Neural progenitor cell (in vitro differentiated cells): ENCODE measurements at regions not wholly inside any gene's neighbourhood (a gene's known extent, or its start where the extent isn't known, plus 50 kb on each side); places are given as distances from the start of the nearest gene placed in this dataset.

Experiments
- DNase-seq: peaks from one replicate; pipeline ENCODE4 v3.0.0-alpha.2; 2016; ENCODE audit warnings: low spot score
- H2AFZ ChIP-seq: fragments of 200-600 bp; sonication (generic); replicated peaks from 2 replicates; pipeline ENCODE4 v1.6.1; 2016; ENCODE audit warnings: antibody characterized with exemption
- H3F3A ChIP-seq: fragments of 200-600 bp; sonication (generic); 2 replicates; pipeline ENCODE4 v1.6.1; 2016; ENCODE audit warnings: antibody characterized with exemption, low read depth
- H3K27ac ChIP-seq: fragments of 200-600 bp; sonication (generic); 2 replicates; pipeline ENCODE4 v1.5.1; 2016; ENCODE audit warnings: mild to moderate bottlenecking
- H3K27me3 ChIP-seq: fragments of 200-600 bp; sonication (generic); 2 replicates; pipeline ENCODE4 v1.6.1; 2016; ENCODE audit warnings: mild to moderate bottlenecking, moderate library complexity
- H3K36me3 ChIP-seq: fragments of 200-600 bp; sonication (generic); 2 replicates; pipeline ENCODE4 v1.5.1; 2016
- H3K4me1 ChIP-seq: fragments of 200-600 bp; sonication (generic); 2 replicates; pipeline ENCODE4 v1.6.1; 2016; ENCODE audit warnings: mixed run types
- H3K4me2 ChIP-seq: fragments of 200-600 bp; sonication (generic); 2 replicates; pipeline ENCODE4 v1.6.1; 2016
- H3K4me3 ChIP-seq: fragments of 200-600 bp; sonication (generic); 2 replicates; pipeline ENCODE4 v1.5.1; 2016
- H3K79me2 ChIP-seq: fragments of 200-600 bp; sonication (generic); 2 replicates; pipeline ENCODE4 v1.6.1; 2016; ENCODE audit warnings: low read depth
- H3K9ac ChIP-seq: fragments of 200-600 bp; sonication (generic); 2 replicates; pipeline ENCODE4 v1.6.1; 2016
- H3K9me3 ChIP-seq: fragments of 200-600 bp; sonication (generic); 2 replicates; pipeline ENCODE4 v1.5.1; 2016; ENCODE audit warnings: low read depth
- H4K20me1 ChIP-seq: fragments of 200-600 bp; sonication (generic); 2 replicates; pipeline ENCODE4 v1.6.1; 2016; ENCODE audit warnings: low read depth
- H3K27ac Mint-ChIP-seq: 3 replicates; pipeline ENCODE4 v1.8.0; 2021; ENCODE audit warnings: mixed read lengths
- H3K27me3 Mint-ChIP-seq: 2 replicates; pipeline ENCODE4 v1.8.0; 2022; ENCODE audit warnings: low read depth, mild to moderate bottlenecking, inconsistent platforms, moderate library complexity, mixed read lengths; ENCODE audit not compliant: insufficient read depth
- H3K36me3 Mint-ChIP-seq: 3 replicates; pipeline ENCODE4 v1.8.0; 2021; ENCODE audit warnings: mixed read lengths
- H3K4me1 Mint-ChIP-seq: 3 replicates; pipeline ENCODE4 v1.8.0; 2021; ENCODE audit warnings: mixed read lengths
- H3K4me3 Mint-ChIP-seq: 3 replicates; pipeline ENCODE4 v1.8.0; 2021; ENCODE audit warnings: mild to moderate bottlenecking, moderate library complexity, mixed read lengths
- H3K9me3 Mint-ChIP-seq: 3 replicates; pipeline ENCODE4 v1.8.0; 2020; ENCODE audit warnings: mixed read lengths
- CTCF ChIP-seq: fragments of 200-600 bp; sonication (generic); IDR thresholded peaks from 2 replicates; pipeline ENCODE4 v1.5.1; 2017; ENCODE audit warnings: antibody characterized with exemption, mild to moderate bottlenecking
- EZH2 ChIP-seq: fragments of 200-600 bp; sonication (generic); IDR thresholded peaks from 2 replicates; pipeline ENCODE4 v1.6.1; 2017; ENCODE audit warnings: antibody characterized with exemption, mild to moderate bottlenecking, moderate library complexity
- EZH2phosphoT487 ChIP-seq: fragments of 200-600 bp; sonication (generic); IDR thresholded peaks from 2 replicates; pipeline ENCODE4 v1.6.1; 2017; ENCODE audit warnings: antibody characterized with exemption

GRCh38 chr14:100454437-100454836 is 131.3 kb downstream of the SLC25A47 start:
- H4K20me1 ChIP-seq: no peaks in the 10 kb centered on the region
- peaks cover 10% of the 10 kb centered on the region for H3K4me1 Mint-ChIP-seq
- no peaks in the 10 kb centered on the region for H3K27me3 Mint-ChIP-seq
- peaks cover 13% of the 10 kb centered on the region for H3K4me1 ChIP-seq
- no peaks in the 10 kb centered on the region for H3K79me2 ChIP-seq
- H3K4me3 Mint-ChIP-seq: no peak overlapping the region
- H3K9me3 ChIP-seq: no peaks in the 10 kb centered on the region
- no peaks in the 10 kb centered on the region for H3K27me3 ChIP-seq
- H2AFZ ChIP-seq: no peak overlapping the region
- H3K27ac ChIP-seq: no peak overlapping the region
- H3K36me3 ChIP-seq: no peaks in the 10 kb centered on the region
- H3K27ac Mint-ChIP-seq: no peak overlapping the region
- H3K4me3 ChIP-seq: no peak overlapping the region
- no peak for DNase-seq
- no peak overlapping the region for H3K4me2 ChIP-seq
- no peaks in the 10 kb centered on the region for H3K9me3 Mint-ChIP-seq
- H3K36me3 Mint-ChIP-seq: no peaks in the 10 kb centered on the region
- TF ChIP-seq EZH2phosphoT487 (no peak), CTCF (no peak), EZH2 (no peak)
- no peaks in the 10 kb centered on the region for H3F3A ChIP-seq
- no peak overlapping the region for H3K9ac ChIP-seq

GRCh38 chr14:100463937-100464336 is 123.3 kb downstream of the BEGAIN start:
- no peak overlapping the region for H2AFZ ChIP-seq
- H3K4me3 Mint-ChIP-seq: no peak overlapping the region
- H3K27me3 ChIP-seq: peaks cover 16% of the 10 kb centered on the region
- no peaks in the 10 kb centered on the region for H3K36me3 Mint-ChIP-seq
- peaks cover 8% of the 10 kb centered on the region for H4K20me1 ChIP-seq
- TF ChIP-seq EZH2phosphoT487 (no peak), CTCF (no peak), EZH2 (no peak)
- no peaks in the 10 kb centered on the region for H3K9me3 ChIP-seq
- no peak for DNase-seq
- H3K9ac ChIP-seq: no peak overlapping the region
- H3K36me3 ChIP-seq: no peaks in the 10 kb centered on the region
- H3K27ac Mint-ChIP-seq: no peak overlapping the region
- peaks cover 14% of the 10 kb centered on the region for H3K4me1 ChIP-seq
- H3K27ac ChIP-seq: no peak overlapping the region
- H3K9me3 Mint-ChIP-seq: no peaks in the 10 kb centered on the region
- H3K4me1 Mint-ChIP-seq: peaks cover 15% of the 10 kb centered on the region
- no peak overlapping the region for H3K4me3 ChIP-seq
- H3F3A ChIP-seq: no peaks in the 10 kb centered on the region
- no peaks in the 10 kb centered on the region for H3K79me2 ChIP-seq
- no peak overlapping the region for H3K4me2 ChIP-seq
- H3K27me3 Mint-ChIP-seq: peaks cover 5% of the 10 kb centered on the region

- peak; percentile 37 for TF ChIP-seq CTCF
- TF ChIP-seq EZH2phosphoT487: no peak
- TF ChIP-seq EZH2: no peak
- H3K36me3 Mint-ChIP-seq: peaks cover 4% of the 10 kb centered on the region
- H3K9me3 Mint-ChIP-seq: no peaks in the 10 kb centered on the region
- no peaks in the 10 kb centered on the region for H3K36me3 ChIP-seq
- no peaks in the 10 kb centered on the region for H3K9me3 ChIP-seq
- H3K4me2 ChIP-seq: no peak overlapping the region
- no peak overlapping the region for H3K4me3 ChIP-seq
- no peak overlapping the region for H2AFZ ChIP-seq
- H4K20me1 ChIP-seq: peaks cover 19% of the 10 kb centered on the region
- H3K27me3 ChIP-seq: peaks cover 36% of the 10 kb centered on the region
- no peaks in the 10 kb centered on the region for H3K79me2 ChIP-seq
- H3K27ac Mint-ChIP-seq: no peak overlapping the region
- peaks cover 16% of the 10 kb centered on the region for H3K4me1 Mint-ChIP-seq
- H3K4me3 Mint-ChIP-seq: no peak overlapping the region
- peaks cover 7% of the 10 kb centered on the region for H3K27me3 Mint-ChIP-seq
- H3F3A ChIP-seq: no peaks in the 10 kb centered on the region
- no peak overlapping the region for H3K9ac ChIP-seq
- no peak for DNase-seq
- no peak overlapping the region for H3K27ac ChIP-seq
- H3K4me1 ChIP-seq: peaks cover 15% of the 10 kb centered on the region
Measured at GRCh38 chr14:100466111-100466856, 120.9 kb downstream of the BEGAIN start.
